ENCODE measurements at regions not wholly inside any gene's neighbourhood (a gene's known extent, or its start where the extent isn't known, plus 50 kb on each side); places are given as distances from the start of the nearest gene placed in this dataset.

DNA sequence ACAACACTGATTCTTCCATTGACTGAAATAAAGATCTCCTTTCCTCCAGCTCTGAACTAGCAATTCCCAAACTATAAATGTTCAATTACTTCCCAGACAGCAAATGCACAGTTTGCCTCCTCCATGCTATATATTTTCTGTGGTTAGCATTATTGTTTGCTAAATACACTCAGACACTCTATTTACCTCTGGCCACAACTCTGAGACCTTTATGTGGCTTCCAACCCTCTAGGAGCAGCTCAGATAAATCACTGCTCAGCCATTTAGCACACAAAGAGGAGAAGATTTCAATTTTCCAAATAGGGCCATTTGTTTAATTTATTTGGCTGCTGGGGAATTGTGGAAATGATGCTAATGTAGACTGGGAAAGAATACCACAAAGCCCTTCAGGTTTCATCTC is 202.0 kb downstream of the SPTSSA start:
- TF ChIP-seq, protein P1, sequence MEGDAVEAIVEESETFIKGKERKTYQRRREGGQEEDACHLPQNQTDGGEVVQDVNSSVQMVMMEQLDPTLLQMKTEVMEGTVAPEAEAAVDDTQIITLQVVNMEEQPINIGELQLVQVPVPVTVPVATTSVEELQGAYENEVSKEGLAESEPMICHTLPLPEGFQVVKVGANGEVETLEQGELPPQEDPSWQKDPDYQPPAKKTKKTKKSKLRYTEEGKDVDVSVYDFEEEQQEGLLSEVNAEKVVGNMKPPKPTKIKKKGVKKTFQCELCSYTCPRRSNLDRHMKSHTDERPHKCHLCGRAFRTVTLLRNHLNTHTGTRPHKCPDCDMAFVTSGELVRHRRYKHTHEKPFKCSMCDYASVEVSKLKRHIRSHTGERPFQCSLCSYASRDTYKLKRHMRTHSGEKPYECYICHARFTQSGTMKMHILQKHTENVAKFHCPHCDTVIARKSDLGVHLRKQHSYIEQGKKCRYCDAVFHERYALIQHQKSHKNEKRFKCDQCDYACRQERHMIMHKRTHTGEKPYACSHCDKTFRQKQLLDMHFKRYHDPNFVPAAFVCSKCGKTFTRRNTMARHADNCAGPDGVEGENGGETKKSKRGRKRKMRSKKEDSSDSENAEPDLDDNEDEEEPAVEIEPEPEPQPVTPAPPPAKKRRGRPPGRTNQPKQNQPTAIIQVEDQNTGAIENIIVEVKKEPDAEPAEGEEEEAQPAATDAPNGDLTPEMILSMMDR (IDR thresholded peaks at IDR 0.05), result no peak
- TF ChIP-seq EZH2 (IDR thresholded peaks at IDR 0.05; ENCODE audit: borderline replicate concordance, insufficient read depth, low read depth, low read length, poor library complexity, severe bottlenecking), result no peak
